GM18868 (cell line): ENCODE measurements at regions not wholly inside any gene's neighbourhood (a gene's known extent, or its start where the extent isn't known, plus 50 kb on each side); places are given as distances from the start of the nearest gene placed in this dataset.

Source experiments
- ATAC-seq: cut with Tn5 transposase; IDR thresholded peaks from one replicate; pipeline ENCODE4 v1.9.1; 2021; ENCODE audit warnings: mild to moderate bottlenecking, moderate library complexity; ENCODE audit not compliant: unreplicated experiment

DNA sequence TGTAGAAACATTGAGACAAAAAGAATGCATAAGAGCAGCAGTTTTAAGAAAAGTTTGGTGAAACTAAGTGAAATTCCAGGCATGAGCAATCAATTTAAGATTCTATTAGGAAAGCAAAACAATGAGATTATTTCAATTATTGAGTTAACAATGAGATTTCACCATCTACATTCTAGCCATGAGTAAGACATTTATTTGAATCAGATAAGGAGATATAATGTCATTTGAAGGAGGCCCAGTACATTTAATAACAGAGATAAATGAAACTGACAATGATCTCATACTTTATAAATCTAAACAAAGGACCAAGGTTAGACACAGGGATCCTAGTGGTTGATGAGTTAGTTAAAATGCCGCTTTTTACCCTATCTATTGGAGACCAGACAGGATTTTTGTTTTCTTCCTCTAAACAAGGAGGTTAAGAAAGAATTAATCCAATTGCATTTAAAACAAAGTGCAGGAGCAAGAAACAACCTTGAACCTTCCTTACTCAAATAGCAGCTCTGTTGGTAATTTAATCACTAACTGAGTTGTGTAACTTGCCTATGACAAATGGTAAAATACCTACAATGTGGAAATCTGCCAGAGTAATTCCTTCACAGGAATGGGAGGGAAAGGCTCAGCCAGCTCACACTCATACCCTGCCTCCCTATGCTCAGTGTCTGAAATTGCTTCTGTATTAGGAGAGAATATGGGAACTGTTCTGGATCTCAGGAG is 103.5 kb upstream of the NR3C1 start:
- ATAC-seq = no peak

DNA sequence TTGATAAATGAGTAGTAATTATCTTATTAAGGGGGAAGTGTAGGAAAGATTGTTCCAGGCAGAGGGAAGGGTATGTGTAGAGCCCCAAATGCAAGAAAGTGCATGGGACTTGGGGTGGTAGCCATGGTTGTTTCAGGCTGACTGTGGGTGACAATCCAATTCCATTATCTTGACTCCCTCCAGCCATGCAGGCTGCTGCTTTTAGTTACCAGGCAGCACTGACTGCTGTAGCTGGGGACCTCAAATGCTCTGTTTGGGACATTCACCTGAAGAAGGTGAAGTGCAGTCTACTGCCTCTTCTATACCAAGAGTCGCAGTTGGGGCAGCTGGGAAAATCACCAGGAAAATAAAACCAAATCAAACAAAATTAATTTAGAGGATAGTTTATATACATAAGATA is 102.4 kb upstream of the NR3C1 start:
- no peak for ATAC-seq

DNA sequence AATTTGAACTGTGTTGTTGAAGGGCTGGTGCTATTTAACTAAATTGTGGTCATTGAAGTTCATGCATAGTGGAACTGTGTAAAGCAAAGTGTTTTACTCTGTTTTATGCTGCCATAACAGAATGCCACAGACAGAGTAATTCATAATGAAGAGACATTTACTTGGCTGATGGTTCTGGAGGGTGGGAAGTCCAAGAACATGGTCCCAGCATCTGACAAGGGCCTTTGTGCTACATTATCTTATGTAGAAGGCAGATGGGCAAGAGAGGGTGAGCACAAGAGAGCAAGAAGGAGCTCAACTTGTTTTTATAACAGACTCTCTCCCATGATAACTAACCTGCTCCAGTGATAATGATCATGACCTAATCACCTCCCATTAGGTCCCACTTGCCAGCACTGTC is 101.9 kb upstream of the NR3C1 start:
- ATAC-seq = no peak

DNA sequence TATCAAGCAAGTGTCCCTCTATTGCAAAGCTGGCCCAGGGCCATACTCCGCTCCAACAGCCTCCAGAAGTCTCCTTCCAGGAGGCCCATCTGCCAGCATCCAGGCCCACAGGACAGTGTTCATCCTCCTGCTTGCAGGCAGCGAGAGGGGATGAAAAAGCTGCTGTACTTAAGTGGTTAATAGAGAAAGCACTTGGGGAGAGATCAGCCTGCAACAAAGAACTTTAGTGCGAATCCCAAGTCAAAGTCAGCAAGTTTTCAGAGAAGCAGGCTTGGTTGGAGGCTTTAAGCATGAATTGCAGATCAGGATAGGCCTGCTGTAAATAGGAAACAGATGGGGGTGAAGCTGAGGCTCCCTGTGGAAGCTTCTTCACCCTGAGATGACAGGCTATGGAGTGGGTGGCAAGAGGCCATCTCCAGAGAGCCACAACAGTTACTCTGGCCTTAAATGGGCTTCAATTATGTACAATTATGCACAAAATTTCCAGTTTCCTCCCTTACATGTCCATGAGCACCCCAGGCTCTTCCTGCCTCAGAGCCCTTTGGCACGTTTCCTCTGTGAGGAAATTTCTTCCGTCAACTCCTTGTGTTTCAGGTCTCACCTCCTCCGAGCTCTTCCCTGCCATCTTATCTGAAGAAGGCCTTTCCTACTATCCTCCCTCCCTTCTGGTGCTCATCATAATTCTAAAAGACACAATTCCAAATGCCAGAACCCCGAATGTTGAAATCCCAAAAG is 98.0 kb upstream of the NR3C1 start:
- ATAC-seq = no peak

DNA sequence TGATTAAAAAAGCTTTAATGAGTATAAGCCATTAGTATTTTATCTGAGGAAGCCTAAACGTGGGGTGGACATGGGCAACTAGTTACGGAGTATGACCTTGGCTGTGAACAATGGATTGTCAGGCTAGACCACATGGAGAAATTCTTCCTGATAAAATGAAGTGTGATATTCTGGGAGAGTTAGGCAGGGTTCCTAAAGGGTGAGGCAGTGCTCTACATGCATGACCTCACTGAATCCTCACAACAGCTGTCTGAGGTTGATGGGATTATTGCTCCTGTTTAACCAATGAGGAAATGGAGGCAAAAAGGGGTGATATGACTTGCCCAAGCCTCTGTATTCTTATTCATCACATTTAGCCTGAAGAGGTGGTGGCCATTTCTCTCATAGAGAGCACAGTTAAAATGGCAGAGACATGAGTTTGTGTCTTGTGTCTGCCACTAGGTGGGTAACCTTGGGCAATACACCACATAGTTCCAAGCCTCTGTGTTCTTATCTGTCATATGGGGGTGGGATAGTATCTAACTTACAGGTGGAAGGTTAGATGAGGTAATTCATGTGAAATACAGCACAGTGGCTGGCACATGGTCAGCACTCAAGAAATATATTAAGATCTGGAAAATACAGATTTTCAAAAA is 96.1 kb upstream of the NR3C1 start:
- ATAC-seq = no peak

DNA sequence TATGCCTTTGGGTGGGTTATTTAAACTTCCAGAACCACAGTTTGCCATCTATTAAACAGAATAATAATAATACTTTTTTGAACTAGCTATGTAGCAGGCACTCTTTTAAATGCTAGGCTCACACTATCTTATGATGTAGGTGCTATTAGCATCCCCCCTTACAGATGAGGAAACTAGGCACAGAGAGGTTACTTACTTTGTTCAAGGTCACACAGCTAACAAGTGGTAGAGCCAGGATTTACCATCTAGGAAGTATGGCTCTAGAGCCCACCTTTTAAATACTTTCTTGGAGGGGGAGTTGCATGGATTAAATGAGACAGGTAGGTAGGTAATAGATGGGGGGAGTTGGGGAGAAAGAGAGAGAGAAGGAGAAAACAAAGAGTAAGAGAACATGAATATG is 95.3 kb upstream of the NR3C1 start:
- no peak for ATAC-seq

DNA sequence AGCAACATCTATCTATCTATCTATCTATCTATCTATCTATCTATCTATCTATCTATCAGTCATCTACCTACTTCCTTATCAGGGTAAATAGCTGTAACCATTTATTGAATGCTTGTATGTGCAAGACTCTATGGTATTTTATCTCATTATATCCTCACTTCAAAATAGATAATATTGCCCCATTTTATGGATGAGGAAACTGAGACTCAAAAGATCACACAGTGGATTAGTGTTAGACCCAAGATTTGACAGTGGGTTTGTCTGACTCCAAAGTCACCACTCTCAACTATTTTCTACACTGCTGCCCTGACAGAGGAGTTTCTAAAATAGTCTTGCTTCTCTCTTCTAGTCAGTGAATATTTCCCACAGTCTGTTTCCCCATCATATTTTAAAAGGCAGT is 94.3 kb upstream of the NR3C1 start:
- ATAC-seq = no peak

DNA sequence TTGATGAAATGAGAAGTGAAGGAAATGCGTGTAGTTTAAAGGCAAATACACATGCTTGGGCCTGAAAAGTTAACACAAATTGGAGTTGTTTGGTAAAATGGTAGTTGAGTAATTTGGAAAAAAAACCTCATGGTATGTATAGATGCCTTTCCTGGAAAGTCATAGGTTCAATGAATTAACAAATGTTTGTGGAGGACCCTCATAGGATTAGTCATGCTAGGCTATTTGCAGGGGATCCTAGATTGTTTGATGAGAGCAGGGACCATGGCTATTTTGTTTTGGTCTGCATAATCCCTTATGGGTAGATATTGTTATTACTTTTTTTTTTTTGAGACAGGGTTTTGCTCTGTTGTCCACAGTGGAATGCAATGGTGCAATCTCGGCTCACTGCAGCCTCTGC is 93.5 kb upstream of the NR3C1 start:
- no peak for ATAC-seq

DNA sequence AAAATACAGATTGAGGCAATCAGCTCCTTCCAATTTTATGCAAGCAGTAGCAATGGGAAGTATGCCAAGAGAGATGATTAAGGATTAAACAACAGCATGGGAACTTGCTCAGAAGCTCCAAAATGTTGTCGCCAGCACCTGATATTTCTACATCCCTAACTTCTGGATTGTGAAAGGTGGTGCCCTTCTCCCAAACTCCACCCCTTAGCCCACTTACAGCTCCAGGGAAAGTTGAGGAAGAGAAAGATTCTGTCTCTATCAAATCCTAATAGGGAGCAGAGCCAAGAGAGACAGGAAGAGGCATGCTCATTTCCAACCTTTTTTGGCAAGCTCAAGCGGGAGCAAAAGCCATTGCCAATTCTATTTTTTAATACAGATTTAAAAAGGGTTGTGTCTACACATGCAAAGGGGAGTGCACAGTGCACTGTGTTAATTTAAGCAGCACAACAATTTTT is 92.4 kb upstream of the NR3C1 start:
- no peak for ATAC-seq

DNA sequence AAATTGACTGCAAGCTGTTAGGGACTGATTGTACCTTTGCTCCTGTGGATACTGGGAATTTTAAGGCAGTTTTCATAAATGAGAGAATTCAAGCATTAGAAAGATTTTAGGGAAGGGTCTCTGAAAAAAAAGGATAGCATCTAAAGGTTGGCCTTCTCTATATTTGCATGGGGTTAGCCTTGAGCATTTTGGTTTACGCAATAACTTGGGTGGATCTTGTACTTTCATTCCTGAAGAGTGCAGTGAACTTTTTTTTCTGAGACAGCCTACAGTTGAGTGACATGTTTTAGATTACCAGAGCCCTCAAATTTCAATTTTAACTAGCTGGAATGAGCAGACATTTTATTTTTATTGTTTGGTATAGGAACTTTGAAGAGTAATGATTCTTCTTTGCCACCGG is 91.6 kb upstream of the NR3C1 start:
- no peak for ATAC-seq

DNA sequence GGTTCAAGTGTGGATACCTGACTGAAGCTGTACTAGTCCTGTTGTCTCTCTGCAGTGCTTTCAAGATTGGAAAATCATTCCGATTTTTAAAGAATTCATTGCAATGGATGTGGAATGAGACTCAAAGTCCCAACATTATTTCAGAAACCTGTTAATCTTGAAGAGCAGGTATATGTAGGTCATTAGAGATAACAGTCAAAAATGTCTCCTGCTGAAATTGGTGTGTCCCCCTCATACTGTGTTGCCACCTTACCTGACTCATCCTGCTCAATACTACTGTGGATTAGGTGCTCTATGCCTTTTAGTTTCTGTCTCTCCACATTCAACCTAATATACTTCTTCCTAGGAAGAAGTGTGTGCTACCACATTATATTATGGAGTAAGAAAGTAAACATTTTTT is 91.1 kb upstream of the NR3C1 start:
- ATAC-seq = no peak

DNA sequence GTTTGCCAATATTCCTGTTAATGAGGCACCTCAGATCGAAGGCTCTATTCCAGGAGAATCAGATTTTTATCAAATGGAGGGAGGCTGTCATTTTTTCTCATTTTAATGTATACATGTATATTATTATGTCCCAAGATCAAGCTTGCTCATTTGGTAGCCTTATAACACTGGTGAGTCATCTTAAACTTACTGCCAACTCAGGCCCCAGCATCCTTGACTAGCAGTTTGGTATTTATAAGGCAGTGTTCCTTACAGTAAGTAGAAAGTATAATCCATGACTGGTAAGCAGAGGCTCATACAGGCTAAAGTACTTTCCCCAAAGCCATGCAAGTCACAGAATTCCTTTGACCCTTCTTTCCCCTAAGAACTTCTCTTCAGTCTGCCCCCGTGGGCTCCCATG is 90.7 kb upstream of the NR3C1 start:
- ATAC-seq = no peak

DNA sequence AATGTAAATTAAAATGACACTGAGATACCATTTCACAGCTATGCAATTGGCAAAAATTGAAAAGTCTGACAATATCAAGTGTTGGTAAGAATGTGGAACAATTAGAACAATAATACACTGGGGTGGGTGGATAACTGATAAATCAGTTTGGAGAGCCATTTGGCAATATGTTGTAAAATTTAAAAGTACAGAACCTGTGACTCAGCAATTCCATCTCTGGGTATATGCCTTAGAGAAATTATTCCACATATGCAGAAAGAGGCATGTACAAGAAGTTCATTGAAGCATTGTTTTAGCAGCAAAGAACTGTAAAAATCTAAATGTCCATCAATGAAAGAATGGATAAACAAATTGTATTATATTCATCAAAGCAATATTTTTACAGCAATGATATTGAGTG is 89.3 kb upstream of the NR3C1 start:
- no peak for ATAC-seq

DNA sequence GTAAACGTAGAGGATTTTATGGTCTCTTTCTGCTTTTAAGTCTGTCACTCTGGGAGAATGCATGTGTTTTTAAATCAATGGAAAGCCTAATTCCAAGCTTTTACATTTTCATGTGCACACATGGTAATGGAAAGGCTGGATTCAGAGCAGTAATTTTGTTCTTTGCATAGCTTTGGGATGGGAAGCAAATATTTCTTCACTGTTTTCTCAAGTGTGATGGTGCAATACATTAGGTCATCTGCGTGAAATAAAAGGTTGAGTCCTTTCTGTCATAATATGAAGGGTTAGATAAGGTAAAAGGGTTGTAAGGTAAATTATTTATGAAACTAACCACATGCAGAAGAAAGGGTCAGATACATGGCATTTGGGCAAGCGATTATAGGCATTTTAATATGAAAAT is 88.2 kb upstream of the NR3C1 start:
- ATAC-seq = no peak

DNA sequence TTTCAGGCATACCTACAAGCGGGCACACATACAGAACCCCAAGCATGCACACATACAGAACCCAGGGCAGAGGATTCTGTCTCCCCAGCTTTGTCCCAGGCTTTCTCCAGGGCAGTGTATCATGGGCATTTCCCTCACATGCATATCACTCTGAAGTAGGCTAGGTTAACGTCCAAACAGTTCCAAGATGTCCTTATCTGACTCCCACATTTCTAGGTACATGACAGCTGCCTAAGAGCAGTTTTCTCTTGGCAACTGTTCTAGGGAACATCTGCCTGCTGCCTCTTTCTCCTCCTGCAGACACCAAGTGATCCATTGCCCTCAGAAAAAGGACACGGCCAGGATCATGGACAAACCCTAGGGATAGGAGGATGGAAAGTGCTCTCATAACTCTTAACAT is 84.9 kb upstream of the NR3C1 start:
- ATAC-seq = no peak

DNA sequence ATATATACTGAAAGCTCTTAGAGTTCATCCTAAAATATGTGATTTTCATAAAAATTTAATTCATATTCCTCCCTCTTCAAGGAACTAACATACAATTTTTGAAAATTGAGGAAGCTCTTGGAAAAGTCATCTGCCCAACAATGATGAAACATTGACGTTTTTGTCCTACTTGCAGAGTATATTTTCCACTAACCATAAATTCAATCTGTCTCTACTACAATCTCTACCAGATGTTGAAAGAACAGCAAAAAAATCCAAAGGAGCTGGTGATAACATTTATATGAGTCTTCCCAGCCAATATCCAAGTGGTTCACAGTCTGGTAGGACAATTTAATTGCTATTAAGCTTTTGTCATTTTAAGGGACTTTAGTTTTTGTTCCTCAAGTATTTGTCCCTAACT is 81.1 kb upstream of the NR3C1 start:
- no peak for ATAC-seq

DNA sequence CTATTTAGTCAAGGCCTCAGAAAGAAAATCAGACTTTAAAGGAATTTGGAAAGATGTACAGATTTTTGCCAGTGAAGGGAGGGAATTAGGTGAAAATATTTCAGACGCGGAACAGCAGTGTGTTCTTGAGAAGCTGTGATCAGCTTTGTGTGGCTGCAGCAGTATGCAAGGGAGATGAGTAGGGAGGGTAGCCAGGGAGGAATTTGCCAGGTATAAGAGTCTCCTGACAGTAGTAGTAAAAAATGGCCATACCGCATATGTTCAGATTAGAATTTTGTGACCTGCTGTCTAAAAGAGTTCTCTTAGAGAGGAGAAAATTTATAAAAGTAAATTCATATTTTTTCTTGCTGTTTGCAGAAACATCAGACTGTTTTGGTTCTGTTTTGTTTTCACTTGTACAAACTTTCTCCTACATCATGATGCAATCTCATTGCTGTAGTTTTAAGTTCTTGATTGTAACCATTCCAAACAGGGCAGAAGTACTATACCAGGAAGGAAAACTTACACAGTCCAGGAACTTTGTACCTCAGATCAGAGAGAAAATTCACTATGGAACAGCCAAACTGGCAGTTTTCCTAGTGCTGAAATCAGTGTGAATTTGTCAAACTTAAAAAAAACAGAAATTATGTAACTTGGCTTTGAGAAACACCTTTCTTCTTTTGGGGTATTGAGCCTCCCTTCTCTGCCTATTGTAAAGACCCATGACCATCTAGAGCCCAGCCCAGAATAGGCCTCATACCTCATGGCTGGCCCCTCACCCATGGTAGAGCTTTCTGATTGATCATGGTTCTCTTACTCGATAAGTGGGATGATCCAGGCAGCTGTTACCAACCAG is 78.4 kb upstream of the NR3C1 start:
- ATAC-seq = no peak

DNA sequence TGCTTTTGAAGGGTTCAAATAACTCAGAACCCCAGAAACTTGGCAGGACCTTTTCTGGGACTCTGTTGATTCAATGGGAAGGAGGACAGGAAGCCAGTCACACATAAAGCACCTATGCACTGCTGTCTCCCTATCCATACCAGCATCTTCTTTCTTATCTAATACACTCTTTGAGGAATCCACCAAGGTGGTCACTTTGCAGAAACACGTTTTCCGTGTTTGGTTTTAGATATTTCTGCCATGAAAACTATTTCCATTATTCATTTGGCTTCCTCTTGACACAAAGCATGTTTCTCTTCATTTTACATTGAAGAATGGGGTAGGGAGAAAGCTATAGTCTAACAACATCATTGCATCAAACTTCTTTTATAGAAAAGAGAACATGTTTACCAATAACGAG is 76.5 kb upstream of the NR3C1 start:
- no peak for ATAC-seq

DNA sequence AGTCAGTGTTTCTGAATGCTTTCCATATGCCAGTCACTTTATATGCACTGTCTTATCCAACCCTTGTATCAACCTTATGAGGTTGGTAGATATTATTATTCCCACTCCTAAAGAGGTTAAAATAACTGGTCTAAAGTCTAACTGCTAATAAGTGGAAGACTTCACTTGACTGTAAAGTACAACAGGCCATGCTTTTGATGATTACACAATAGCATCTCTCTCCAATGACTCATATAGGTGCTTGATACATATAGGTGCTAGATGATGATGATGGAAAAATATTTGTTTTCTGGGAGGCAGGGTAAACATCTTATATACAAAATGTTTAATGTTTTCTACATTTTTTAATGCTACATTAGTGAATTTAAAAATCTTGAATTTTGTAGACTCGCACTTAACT is 75.9 kb upstream of the NR3C1 start:
- no peak for ATAC-seq

DNA sequence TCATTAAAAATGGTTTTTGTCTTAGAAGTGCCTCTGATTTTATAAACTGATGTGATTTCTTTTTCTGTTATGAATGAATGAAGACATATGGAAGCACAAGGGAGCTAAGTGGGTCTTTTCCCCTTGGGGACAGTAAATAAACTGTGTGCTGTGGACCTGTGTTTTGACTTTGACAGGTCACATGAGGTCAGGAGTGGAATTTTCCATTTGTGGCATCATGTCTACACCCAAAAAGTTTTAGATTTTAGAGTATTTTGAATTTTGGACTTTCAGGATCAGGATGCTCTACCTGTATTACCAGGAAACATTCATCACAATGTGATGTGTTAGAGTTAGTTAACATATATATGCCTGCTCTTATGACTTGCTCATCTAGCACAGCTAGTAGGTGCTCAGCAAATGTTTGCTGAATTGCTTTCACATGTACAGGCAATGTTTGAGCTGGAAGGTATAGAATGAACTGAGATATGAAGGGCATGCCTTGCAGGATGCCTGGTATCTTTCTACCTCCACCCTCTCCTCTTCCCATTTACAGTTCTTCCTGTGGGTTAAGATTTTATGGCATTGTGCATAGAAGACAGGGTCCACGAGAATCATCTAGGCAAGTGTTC is 73.2 kb upstream of the NR3C1 start:
- ATAC-seq = no peak

DNA sequence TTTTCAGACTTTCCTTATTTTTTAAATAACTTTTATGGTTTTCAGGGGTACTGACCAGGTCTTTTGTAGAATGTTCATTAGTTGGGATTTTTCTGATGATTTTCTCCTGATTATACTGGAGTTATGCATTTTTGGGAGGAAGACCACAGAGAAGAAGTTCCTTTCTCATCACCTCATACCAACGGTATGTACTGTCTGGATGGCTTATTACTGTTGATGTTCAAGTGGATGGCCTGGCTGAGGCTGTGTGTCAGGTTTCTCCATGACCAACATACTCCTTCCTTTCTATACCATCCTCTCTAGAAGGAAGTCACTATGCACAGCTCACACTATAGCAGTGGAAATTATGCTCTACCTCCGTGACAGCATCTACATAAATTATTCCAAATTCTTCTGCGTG is 71.1 kb upstream of the NR3C1 start:
- no peak for ATAC-seq
